ENCODE measurements at regions not wholly inside any gene's neighbourhood (a gene's known extent, or its start where the extent isn't known, plus 50 kb on each side); places are given as distances from the start of the nearest gene placed in this dataset.

DNA sequence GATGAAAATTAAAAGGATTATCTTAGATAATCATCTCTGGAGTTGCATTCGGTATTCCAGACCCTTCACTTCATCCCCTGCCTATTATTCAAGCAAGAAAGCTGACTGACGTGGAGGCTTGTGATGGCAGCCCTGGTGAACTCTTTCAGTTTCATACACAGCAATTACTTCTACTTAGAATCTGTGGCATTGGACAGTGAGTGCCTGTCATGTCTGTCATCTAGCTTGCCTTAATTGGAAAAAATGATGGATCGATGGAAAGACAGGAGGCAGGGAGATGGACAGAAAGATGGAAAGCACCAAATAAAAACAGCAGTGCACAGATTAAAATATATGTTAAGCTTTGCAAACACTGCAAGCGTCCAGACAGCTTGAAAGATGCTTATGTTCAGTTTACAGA lies 1371.0 kb upstream of the CDH6 start:
- TF ChIP-seq, protein P1, sequence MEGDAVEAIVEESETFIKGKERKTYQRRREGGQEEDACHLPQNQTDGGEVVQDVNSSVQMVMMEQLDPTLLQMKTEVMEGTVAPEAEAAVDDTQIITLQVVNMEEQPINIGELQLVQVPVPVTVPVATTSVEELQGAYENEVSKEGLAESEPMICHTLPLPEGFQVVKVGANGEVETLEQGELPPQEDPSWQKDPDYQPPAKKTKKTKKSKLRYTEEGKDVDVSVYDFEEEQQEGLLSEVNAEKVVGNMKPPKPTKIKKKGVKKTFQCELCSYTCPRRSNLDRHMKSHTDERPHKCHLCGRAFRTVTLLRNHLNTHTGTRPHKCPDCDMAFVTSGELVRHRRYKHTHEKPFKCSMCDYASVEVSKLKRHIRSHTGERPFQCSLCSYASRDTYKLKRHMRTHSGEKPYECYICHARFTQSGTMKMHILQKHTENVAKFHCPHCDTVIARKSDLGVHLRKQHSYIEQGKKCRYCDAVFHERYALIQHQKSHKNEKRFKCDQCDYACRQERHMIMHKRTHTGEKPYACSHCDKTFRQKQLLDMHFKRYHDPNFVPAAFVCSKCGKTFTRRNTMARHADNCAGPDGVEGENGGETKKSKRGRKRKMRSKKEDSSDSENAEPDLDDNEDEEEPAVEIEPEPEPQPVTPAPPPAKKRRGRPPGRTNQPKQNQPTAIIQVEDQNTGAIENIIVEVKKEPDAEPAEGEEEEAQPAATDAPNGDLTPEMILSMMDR (IDR thresholded peaks at IDR 0.05; ENCODE audit: low read depth, low read length), result no peak
- TF ChIP-seq EZH2phosphoT487 (IDR thresholded peaks at IDR 0.05; ENCODE audit: low read depth), result no peak

All from OCI-LY3 (cell line).